Panc1 (cell line): ENCODE measurements at regions not wholly inside any gene's neighbourhood (a gene's known extent, or its start where the extent isn't known, plus 50 kb on each side); places are given as distances from the start of the nearest gene placed in this dataset.

ENCODE experiments used
- ATAC-seq: fragments of 200-7000 bp; cut with Tn5 transposase; 2 replicates; pipeline ENCODE4 v1.9.1; 2020; ENCODE audit warnings: mild to moderate bottlenecking, moderate library complexity
- BruUV-seq: library from RNA; stranded (reverse); fragments of 400-500 nt; replicated peaks from 2 replicates; lab custom pipeline; 2021; lab: Mats Ljungman, UMichigan
- CTCF ChIA-PET: fragments of 300-600 bp; sonication (Branson Sonifier 250); formaldehyde crosslinking; loops from one replicate; lab custom pipeline; 2022; ENCODE audit warnings: antibody characterized with exemption; lab: Charles Lee
- POLR2A ChIA-PET: fragments of 300-600 bp; sonication (Branson Sonifier 250); formaldehyde crosslinking; loops from one replicate; lab custom pipeline; 2022; ENCODE audit warnings: antibody characterized with exemption; lab: Charles Lee
- DNase-seq: peaks from one replicate; pipeline ENCODE4 v3.0.0-alpha.2; 2010; ENCODE audit warnings: low read depth, low spot score
- H3K27ac ChIP-seq: 2 replicates; pipeline ENCODE4 v1.5.1; 2011; ENCODE audit warnings: mild to moderate bottlenecking, low read length, inconsistent platforms
- H3K27me3 ChIP-seq: fragments of 200-500 bp; sonication (Bioruptor generic); 2 replicates; pipeline ENCODE4 v1.6.0; 2014; ENCODE audit warnings: low read length, inconsistent platforms; ENCODE audit not compliant: control insufficient read depth, insufficient read depth
- H3K36me3 ChIP-seq: fragments of 200-500 bp; sonication (Bioruptor generic); 2 replicates; pipeline ENCODE4 v1.5.1; 2014; ENCODE audit warnings: inconsistent platforms, mild to moderate bottlenecking, low read length, moderate library complexity; ENCODE audit not compliant: control insufficient read depth, insufficient read depth
- H3K4me1 ChIP-seq: 2 replicates; pipeline ENCODE4 v1.5.1; 2011; ENCODE audit warnings: inconsistent platforms, mild to moderate bottlenecking, low read length, moderate library complexity; ENCODE audit not compliant: control insufficient read depth, insufficient read depth
- H3K4me3 ChIP-seq, 2 experiments: 2 replicates each; pipeline ENCODE4 v1.5.1; 2011 to 2012; ENCODE audit warnings: low read depth in 2 of 2, low read length in 2 of 2, mild to moderate bottlenecking in 2 of 2, inconsistent platforms in 1 of 2, moderate library complexity in 1 of 2
- H3K9me3 ChIP-seq: fragments of 200-500 bp; sonication (Bioruptor generic); 2 replicates; pipeline ENCODE4 v1.5.1; 2014; ENCODE audit warnings: low read depth, mild to moderate bottlenecking, inconsistent platforms, low read length, moderate library complexity; ENCODE audit not compliant: control insufficient read depth, insufficient read depth
- POLR2AphosphoS5 ChIP-seq: IDR thresholded peaks from 2 replicates; pipeline ENCODE4 v1.6.1; 2012; ENCODE audit warnings: mild to moderate bottlenecking, low read depth, low read length, moderate library complexity
- SIN3A ChIP-seq: IDR thresholded peaks from 2 replicates; pipeline ENCODE4 v1.6.1; 2012; ENCODE audit warnings: low read depth, mild to moderate bottlenecking, low read length, moderate library complexity, borderline replicate concordance; ENCODE audit not compliant: insufficient read depth
- TCF7L2 ChIP-seq: IDR thresholded peaks from 2 replicates; pipeline ENCODE4 v1.6.1; 2011; ENCODE audit warnings: mild to moderate bottlenecking, low read depth, low read length, inconsistent platforms
- in situ Hi-C: cut with HindIII; loops from 2 replicates; pipeline ENCODE4 v1.10.0; 2016; ENCODE audit warnings: low sequenced_read_pairs, low pct_unique_long_range_greater_than_20kb
- intact Hi-C: fragments of 100-400 bp; cut with micrococcal nuclease; formaldehyde crosslinking; loops from one replicate; pipeline ENCODE4 v1.10.0; 2022; ENCODE audit not compliant: unreplicated experiment
- TF ChIP-seq, protein P1 (sequence below): fragments of 450-650 bp; IDR thresholded peaks from 2 replicates; pipeline ENCODE4 v1.5.1; 2017; ENCODE audit warnings: mild to moderate bottlenecking
- TF ChIP-seq, protein P2 (sequence below), 2 experiments: IDR thresholded peaks; 2 replicates each; pipeline ENCODE4 v1.6.1; 2011 to 2012; ENCODE audit warnings: low read depth in 2 of 2, control low read depth in 1 of 2, low read length in 1 of 2, mild to moderate bottlenecking in 1 of 2, moderate library complexity in 1 of 2; ENCODE audit not compliant: insufficient read depth in 1 of 2

- ATAC-seq (no peak), DNase-seq (no peak)
- Histone ChIP-seq H3K36me3 (no peaks in the 10 kb centered on the region), H3K4me1 (no peaks in the 10 kb centered on the region), H3K9me3 (no peaks in the 10 kb centered on the region), H3K27me3 (no peaks in the 10 kb centered on the region), H3K4me3 (no peak overlapping the region), H3K27ac (no peak overlapping the region)
- in situ Hi-C loops (no loop called here), intact Hi-C loops (no loop called here)
- no TSS peak for BruUV-seq
- POLR2A ChIA-PET = no interaction called here
- TF ChIP-seq TCF7L2 = no peak
- TF ChIP-seq, protein P1, sequence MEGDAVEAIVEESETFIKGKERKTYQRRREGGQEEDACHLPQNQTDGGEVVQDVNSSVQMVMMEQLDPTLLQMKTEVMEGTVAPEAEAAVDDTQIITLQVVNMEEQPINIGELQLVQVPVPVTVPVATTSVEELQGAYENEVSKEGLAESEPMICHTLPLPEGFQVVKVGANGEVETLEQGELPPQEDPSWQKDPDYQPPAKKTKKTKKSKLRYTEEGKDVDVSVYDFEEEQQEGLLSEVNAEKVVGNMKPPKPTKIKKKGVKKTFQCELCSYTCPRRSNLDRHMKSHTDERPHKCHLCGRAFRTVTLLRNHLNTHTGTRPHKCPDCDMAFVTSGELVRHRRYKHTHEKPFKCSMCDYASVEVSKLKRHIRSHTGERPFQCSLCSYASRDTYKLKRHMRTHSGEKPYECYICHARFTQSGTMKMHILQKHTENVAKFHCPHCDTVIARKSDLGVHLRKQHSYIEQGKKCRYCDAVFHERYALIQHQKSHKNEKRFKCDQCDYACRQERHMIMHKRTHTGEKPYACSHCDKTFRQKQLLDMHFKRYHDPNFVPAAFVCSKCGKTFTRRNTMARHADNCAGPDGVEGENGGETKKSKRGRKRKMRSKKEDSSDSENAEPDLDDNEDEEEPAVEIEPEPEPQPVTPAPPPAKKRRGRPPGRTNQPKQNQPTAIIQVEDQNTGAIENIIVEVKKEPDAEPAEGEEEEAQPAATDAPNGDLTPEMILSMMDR = no peak
- TF ChIP-seq, protein P2, sequence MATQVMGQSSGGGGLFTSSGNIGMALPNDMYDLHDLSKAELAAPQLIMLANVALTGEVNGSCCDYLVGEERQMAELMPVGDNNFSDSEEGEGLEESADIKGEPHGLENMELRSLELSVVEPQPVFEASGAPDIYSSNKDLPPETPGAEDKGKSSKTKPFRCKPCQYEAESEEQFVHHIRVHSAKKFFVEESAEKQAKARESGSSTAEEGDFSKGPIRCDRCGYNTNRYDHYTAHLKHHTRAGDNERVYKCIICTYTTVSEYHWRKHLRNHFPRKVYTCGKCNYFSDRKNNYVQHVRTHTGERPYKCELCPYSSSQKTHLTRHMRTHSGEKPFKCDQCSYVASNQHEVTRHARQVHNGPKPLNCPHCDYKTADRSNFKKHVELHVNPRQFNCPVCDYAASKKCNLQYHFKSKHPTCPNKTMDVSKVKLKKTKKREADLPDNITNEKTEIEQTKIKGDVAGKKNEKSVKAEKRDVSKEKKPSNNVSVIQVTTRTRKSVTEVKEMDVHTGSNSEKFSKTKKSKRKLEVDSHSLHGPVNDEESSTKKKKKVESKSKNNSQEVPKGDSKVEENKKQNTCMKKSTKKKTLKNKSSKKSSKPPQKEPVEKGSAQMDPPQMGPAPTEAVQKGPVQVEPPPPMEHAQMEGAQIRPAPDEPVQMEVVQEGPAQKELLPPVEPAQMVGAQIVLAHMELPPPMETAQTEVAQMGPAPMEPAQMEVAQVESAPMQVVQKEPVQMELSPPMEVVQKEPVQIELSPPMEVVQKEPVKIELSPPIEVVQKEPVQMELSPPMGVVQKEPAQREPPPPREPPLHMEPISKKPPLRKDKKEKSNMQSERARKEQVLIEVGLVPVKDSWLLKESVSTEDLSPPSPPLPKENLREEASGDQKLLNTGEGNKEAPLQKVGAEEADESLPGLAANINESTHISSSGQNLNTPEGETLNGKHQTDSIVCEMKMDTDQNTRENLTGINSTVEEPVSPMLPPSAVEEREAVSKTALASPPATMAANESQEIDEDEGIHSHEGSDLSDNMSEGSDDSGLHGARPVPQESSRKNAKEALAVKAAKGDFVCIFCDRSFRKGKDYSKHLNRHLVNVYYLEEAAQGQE (IDR thresholded peaks at IDR 0.05; ENCODE audit: insufficient read depth in 1 of 2, low read depth in 2 of 2, low read length in 1 of 2) = no peak
- no peak for TF ChIP-seq POLR2AphosphoS5
- no peak for TF ChIP-seq SIN3A
- CTCF ChIA-PET = no interaction called here
Observed at GRCh38 chr17:13429201-13429600, 172.5 kb downstream of the HS3ST3A1 start.

GRCh38 chr17:13428611-13429042 lies 173.1 kb downstream of the HS3ST3A1 start:
- in situ Hi-C loops (no loop called here), intact Hi-C loops (no loop called here)
- Histone ChIP-seq H3K4me3 (no peak overlapping the region), H3K4me1 (no peaks in the 10 kb centered on the region), H3K27me3 (no peaks in the 10 kb centered on the region), H3K36me3 (no peaks in the 10 kb centered on the region), H3K9me3 (no peaks in the 10 kb centered on the region), H3K27ac (no peak overlapping the region)
- ATAC-seq (no peak), DNase-seq (no peak)
- POLR2A ChIA-PET = no interaction called here
- no TSS peak for BruUV-seq
- TF ChIP-seq TCF7L2 (no peak), POLR2AphosphoS5 (no peak), SIN3A (no peak)
- TF ChIP-seq, protein P2 (IDR thresholded peaks at IDR 0.05; ENCODE audit: insufficient read depth in 1 of 2, low read depth in 2 of 2, low read length in 1 of 2) = no peak
- TF ChIP-seq, protein P1 = no peak
- CTCF ChIA-PET = no interaction called here
